ENCODE measurements at regions not wholly inside any gene's neighbourhood (a gene's known extent, or its start where the extent isn't known, plus 50 kb on each side); places are given as distances from the start of the nearest gene placed in this dataset.

GRCh38 chr3:165555785-165556184 is 281.4 kb downstream of the BCHE start:
- in situ Hi-C loops (cut with MboI; ENCODE audit: low pct_unique_long_range_greater_than_20kb, low sequenced_read_pairs, unreplicated experiment): no loop called here
- no peak for TF ChIP-seq CTCF (IDR thresholded peaks at IDR 0.05; ENCODE audit: extremely low read depth, insufficient read depth, missing control alignments)
- no peak for DNase-seq (ENCODE audit: low spot score)

GRCh38 chr3:165553371-165553770 is 283.9 kb downstream of the BCHE start:
- TF ChIP-seq CTCF (IDR thresholded peaks at IDR 0.05; ENCODE audit: extremely low read depth, insufficient read depth, missing control alignments): no peak
- in situ Hi-C loops (cut with MboI; ENCODE audit: low pct_unique_long_range_greater_than_20kb, low sequenced_read_pairs, unreplicated experiment): no loop called here

GRCh38 chr3:165549665-165550064 is 287.6 kb downstream of the BCHE start:
- DNase-seq (ENCODE audit: low spot score): no peak
- TF ChIP-seq CTCF (IDR thresholded peaks at IDR 0.05; ENCODE audit: extremely low read depth, insufficient read depth, missing control alignments): no peak
- in situ Hi-C loops (cut with MboI; ENCODE audit: low pct_unique_long_range_greater_than_20kb, low sequenced_read_pairs, unreplicated experiment): no loop called here

More at GRCh38 chr3:165553371-165553770, 283.9 kb downstream of the BCHE start:
- no peak for DNase-seq (ENCODE audit: low spot score)

GRCh38 chr3:165549037-165549436 is 288.2 kb downstream of the BCHE start:
- in situ Hi-C loops (cut with MboI; ENCODE audit: low pct_unique_long_range_greater_than_20kb, low sequenced_read_pairs, unreplicated experiment): no loop called here
- TF ChIP-seq CTCF (IDR thresholded peaks at IDR 0.05; ENCODE audit: extremely low read depth, insufficient read depth, missing control alignments): no peak

GRCh38 chr3:165545059-165545458 is 292.2 kb downstream of the BCHE start:
- TF ChIP-seq CTCF (IDR thresholded peaks at IDR 0.05; ENCODE audit: extremely low read depth, insufficient read depth, missing control alignments): no peak
- in situ Hi-C loops (cut with MboI; ENCODE audit: low pct_unique_long_range_greater_than_20kb, low sequenced_read_pairs, unreplicated experiment): no loop called here
- no peak for DNase-seq (ENCODE audit: low spot score)

More at GRCh38 chr3:165549037-165549436, 288.2 kb downstream of the BCHE start:
- no peak for DNase-seq (ENCODE audit: low spot score)

- no peak for DNase-seq (ENCODE audit: low spot score)
- TF ChIP-seq CTCF (IDR thresholded peaks at IDR 0.05; ENCODE audit: extremely low read depth, insufficient read depth, missing control alignments): no peak
- in situ Hi-C loops (cut with MboI; ENCODE audit: low pct_unique_long_range_greater_than_20kb, low sequenced_read_pairs, unreplicated experiment): no loop called here
These were observed 292.8 kb downstream of the BCHE start for GRCh38 chr3:165544432-165544831.

GRCh38 chr3:165538166-165538565 is 299.1 kb downstream of the BCHE start:
- in situ Hi-C loops (cut with MboI; ENCODE audit: low pct_unique_long_range_greater_than_20kb, low sequenced_read_pairs, unreplicated experiment): no loop called here
- DNase-seq (ENCODE audit: low spot score): no peak
- no peak for TF ChIP-seq CTCF (IDR thresholded peaks at IDR 0.05; ENCODE audit: extremely low read depth, insufficient read depth, missing control alignments)

All from GM13977 (cell line).